Activated naive CD4-positive, alpha-beta T cell treated with anti-CD3 and anti-CD28 coated beads, Interleukin-2, amount 50 U/mL, for 72 hours (primary cell): ENCODE measurements at regions not wholly inside any gene's neighbourhood (a gene's known extent, or its start where the extent isn't known, plus 50 kb on each side); places are given as distances from the start of the nearest gene placed in this dataset.
"Not testable (repeated sequence)": the region's sequence is repeated elsewhere in the genome, so short reads cannot be mapped to it uniquely, and the experiment has no call there.

Experiments
- ATAC-seq, 2 donors: fragments of 150-1000 bp; cut with Tn5 transposase; 2 replicates each; pipeline ENCODE4 v1.10.0; 2021; ENCODE audit warnings: mild to moderate bottlenecking in 2 of 2, moderate library complexity in 2 of 2
- DNase-seq, 2 donors: peaks; one replicate each; pipeline ENCODE4 v3.0.0; 2021 to 2022; ENCODE audit warnings: low spot score in 2 of 2
- H3K27ac Mint-ChIP-seq, 2 donors: one replicate each; pipeline ENCODE4 v1.8.0; 2022; ENCODE audit warnings: mild to moderate bottlenecking in 2 of 2, mixed read lengths in 2 of 2
- H3K36me3 Mint-ChIP-seq, 2 donors: one replicate each; pipeline ENCODE4 v1.8.0; 2022; ENCODE audit warnings: mixed read lengths in 2 of 2
- H3K9me3 Mint-ChIP-seq, 2 donors: one replicate each; pipeline ENCODE4 v1.8.0; 2022; ENCODE audit warnings: mixed read lengths in 2 of 2

- H3K36me3 Mint-ChIP-seq = peaks cover 0 to 4% of the 10 kb centered on the region in 2 donors
- no peak overlapping the region for H3K27ac Mint-ChIP-seq
- peaks cover 3 to 8% of the 10 kb centered on the region in 2 donors for H3K9me3 Mint-ChIP-seq
- no peak for DNase-seq
- no peak for ATAC-seq
Observed at GRCh38 chr11:115612046-115612730, 108.0 kb upstream of the CADM1 start.

DNA sequence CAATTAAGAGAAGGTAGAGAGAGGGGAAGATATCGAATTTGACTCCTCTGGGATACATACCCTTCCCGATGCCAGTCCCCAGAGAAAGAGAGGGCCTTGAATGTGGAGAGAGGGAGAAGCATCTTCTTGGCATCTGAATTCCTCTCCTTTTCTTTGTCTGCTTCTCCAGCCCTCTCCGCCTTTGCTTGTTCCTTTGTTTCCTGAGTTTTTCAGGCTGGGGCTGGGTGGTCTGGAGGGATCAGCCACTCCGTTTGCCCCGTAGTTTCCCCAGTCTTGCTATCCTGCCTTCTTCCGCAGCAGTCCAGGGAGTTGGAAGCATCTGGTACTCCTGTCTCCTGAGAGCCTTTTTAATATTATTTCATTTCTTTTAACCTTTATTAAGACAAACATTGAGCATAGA is 107.1 kb upstream of the CADM1 start:
- no peak overlapping the region for H3K27ac Mint-ChIP-seq
- peaks cover 3 to 8% of the 10 kb centered on the region in 2 donors for H3K9me3 Mint-ChIP-seq
- DNase-seq (no peak), ATAC-seq (no peak)
- H3K36me3 Mint-ChIP-seq = peaks cover 0 to 4% of the 10 kb centered on the region in 2 donors

GRCh38 chr11:115610908-115611307 is 106.7 kb upstream of the CADM1 start:
- Mint-ChIP-seq H3K36me3 (peaks cover 0 to 4% of the 10 kb centered on the region in 2 donors), H3K27ac (no peak overlapping the region), H3K9me3 (peaks cover 3 to 8% of the 10 kb centered on the region in 2 donors)
- no peak for DNase-seq
- ATAC-seq = no peak

DNA sequence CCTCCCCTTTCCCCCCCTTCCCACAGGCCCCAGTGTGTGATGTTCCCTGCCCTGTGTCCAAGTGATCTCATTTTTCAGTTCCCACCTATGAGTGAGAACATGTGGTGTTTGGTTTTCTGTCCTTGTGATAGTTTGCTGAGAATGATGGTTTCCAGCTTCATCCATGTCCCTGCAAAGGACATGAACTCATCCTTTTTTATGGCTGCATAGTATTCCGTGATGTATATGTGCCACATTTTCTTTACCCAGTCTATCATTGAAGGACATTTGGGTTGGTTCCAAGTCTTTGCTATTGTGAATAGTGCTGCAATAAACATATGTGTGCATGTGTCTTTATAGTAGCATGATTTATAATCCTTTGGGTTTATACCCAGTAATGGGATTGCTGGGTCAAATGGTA is 106.0 kb upstream of the CADM1 start:
- not testable (repeated sequence) for H3K9me3 Mint-ChIP-seq, H3K36me3 Mint-ChIP-seq, H3K27ac Mint-ChIP-seq, DNase-seq, ATAC-seq

GRCh38 chr11:115608976-115609375 is 104.8 kb upstream of the CADM1 start:
- DNase-seq = no peak
- peaks cover 3 to 8% of the 10 kb centered on the region in 2 donors for H3K9me3 Mint-ChIP-seq
- ATAC-seq = no peak
- no peak overlapping the region for H3K27ac Mint-ChIP-seq
- peaks cover 0 to 4% of the 10 kb centered on the region in 2 donors for H3K36me3 Mint-ChIP-seq

- H3K36me3 Mint-ChIP-seq = peaks cover 0 to 4% of the 10 kb centered on the region in 2 donors
- no peak overlapping the region for H3K27ac Mint-ChIP-seq
- H3K9me3 Mint-ChIP-seq = peaks cover 0 to 3% of the 10 kb centered on the region in 2 donors
- no peak for ATAC-seq
- no peak for DNase-seq
Observed at GRCh38 chr11:115607621-115608221, 103.5 kb upstream of the CADM1 start.

GRCh38 chr11:115606498-115607220 is 102.4 kb upstream of the CADM1 start:
- no peak for DNase-seq
- peak overlapping the region in 1 of 2 donors; percentile 45 for H3K27ac Mint-ChIP-seq

DNA sequence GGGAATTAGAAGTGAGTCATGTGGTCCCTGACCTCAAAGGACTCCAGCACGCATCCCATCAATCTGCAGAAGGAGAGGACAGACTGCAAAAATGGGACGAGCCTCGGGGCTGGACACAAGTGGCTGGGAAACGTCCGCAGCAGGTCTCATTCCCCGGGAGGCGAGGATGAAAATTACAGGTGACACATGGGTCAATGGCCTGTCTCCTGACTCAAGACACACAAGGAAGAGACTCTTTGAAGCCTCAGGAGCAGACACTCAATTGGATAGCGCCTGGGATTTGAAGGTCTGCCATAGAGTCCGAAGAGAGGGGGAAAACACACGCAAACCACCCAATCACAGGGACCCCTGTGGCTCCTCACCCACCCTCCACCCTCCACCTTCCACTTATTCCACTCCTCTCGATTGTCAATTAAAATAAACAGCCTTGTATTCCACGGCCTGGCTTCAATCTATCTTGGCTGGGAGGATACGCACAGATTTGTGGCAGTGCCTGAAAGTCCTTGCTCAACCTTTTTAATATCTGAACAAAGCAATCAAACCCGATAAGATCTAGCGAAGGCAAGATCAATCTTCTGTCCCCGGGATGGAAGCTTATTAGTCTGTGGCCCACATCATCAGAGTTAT is 101.8 kb upstream of the CADM1 start:
- ATAC-seq (no peak), DNase-seq (no peak)
- Mint-ChIP-seq H3K36me3 (no peaks in the 10 kb centered on the region), H3K9me3 (peaks cover 3 to 5% of the 10 kb centered on the region in 2 donors), H3K27ac (no peak overlapping the region)

More at GRCh38 chr11:115606498-115607220, 102.4 kb upstream of the CADM1 start:
- no peak for ATAC-seq
- Mint-ChIP-seq H3K36me3 (no peaks in the 10 kb centered on the region), H3K9me3 (peaks cover 0 to 5% of the 10 kb centered on the region in 2 donors)

- not testable (repeated sequence) for H3K9me3 Mint-ChIP-seq, ATAC-seq, H3K36me3 Mint-ChIP-seq, H3K27ac Mint-ChIP-seq, DNase-seq
Observed at GRCh38 chr11:115605397-115605796, 101.2 kb upstream of the CADM1 start.

GRCh38 chr11:115599125-115599524 is 94.9 kb upstream of the CADM1 start:
- Mint-ChIP-seq H3K9me3 (peaks cover 17 to 26% of the 10 kb centered on the region in 2 donors), H3K27ac (no peak overlapping the region), H3K36me3 (no peaks in the 10 kb centered on the region)
- ATAC-seq (no peak), DNase-seq (no peak)

DNA sequence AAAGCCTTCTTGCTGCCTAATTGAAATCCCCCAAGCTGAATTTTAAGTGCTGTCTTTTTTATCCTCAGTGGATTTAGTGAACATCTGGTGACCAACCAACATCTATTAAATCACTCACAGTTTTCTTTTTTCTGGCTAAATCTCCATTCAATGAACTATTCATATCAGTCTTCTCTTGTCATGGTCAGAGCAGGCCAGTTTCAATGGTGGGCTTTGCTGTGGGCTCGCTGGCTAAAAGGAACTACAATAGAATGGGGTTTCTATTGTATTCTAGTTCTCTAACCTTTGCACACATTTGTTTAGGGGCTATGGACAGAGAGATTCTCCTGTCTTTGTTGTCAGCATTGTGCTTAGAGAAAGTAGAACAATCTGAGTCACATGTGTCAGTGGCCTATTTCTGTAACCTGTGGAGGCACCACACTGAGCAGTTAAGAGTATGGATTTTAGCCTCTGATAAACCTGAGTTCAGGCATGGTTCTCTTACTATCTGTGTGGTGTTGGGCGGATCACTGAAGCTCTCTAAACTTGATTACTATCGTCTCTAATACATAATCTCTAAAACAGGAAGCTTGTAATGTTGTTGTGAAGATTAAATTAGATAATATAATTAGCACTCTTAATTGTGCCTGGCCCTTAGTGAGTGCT is 94.2 kb upstream of the CADM1 start:
- DNase-seq (no peak), ATAC-seq (no peak)
- H3K36me3 Mint-ChIP-seq = no peaks in the 10 kb centered on the region
- peaks cover 17 to 26% of the 10 kb centered on the region in 2 donors for H3K9me3 Mint-ChIP-seq
- H3K27ac Mint-ChIP-seq = no peak overlapping the region

DNA sequence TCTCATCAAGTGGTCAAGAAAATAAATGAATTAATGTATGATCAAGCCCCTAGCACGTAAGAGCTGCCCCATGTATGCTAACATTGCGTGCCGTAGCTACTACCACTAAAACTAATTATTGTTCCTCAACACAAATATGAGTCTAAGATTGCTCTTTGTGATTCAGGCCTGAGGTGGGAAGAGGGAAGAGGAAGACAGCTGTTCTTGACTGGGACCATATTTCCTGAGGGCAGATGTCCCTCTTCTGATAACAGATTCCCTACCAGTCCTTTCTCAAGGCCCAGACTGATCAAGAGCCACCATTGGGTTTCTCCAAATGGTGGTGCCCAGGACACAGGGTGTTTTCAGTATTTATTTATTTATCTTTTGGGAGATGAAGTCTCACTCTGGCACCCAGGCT is 87.2 kb upstream of the CADM1 start:
- Mint-ChIP-seq H3K27ac (no peak overlapping the region), H3K36me3 (peaks cover 0 to 6% of the 10 kb centered on the region in 2 donors), H3K9me3 (peaks cover 12 to 32% of the 10 kb centered on the region in 2 donors)
- ATAC-seq = no peak
- no peak for DNase-seq

GRCh38 chr11:115590254-115590653 is 86.0 kb upstream of the CADM1 start:
- DNase-seq (no peak), ATAC-seq (no peak)
- Mint-ChIP-seq H3K36me3 (peaks cover 0 to 6% of the 10 kb centered on the region in 2 donors), H3K9me3 (peaks cover 5 to 26% of the 10 kb centered on the region in 2 donors), H3K27ac (no peak overlapping the region)

GRCh38 chr11:115587718-115588342 is 83.6 kb upstream of the CADM1 start:
- Mint-ChIP-seq H3K9me3 (peaks cover 5 to 21% of the 10 kb centered on the region in 2 donors), H3K27ac (no peak overlapping the region), H3K36me3 (peaks cover 0 to 6% of the 10 kb centered on the region in 2 donors)
- no peak for DNase-seq
- no peak for ATAC-seq

DNA sequence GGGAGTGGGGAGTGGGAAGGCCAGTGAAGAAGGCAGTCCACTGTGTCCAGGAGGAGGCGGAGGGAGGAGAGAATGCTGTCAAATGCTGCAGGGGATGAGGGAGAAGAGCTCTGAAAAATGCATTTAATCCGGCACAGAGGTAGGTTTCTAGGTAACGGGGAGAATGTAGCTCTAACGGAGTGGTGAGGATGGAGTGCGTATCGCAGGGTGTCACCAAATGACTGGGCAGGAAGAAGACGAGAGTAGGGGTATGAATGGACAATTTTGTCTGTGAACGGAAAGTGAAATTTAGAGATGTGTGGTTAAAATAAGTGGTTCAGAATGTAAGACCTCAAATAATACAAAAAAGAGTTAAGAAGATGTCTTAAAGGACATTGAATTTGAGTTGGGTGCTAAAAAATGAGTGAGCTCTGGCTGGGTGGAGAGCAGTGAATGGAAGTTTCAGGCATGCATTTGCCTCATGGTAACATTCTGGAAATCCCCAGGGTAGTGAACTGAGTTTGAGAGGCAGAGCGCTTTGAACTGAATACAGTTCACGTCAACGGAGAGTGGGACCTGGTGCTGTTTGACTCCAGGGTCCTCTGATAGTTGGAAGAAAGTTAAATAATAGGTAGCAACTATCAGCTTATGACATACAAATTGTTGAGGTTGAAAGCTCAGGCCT is 81.3 kb upstream of the CADM1 start:
- Mint-ChIP-seq H3K9me3 (peaks cover 11 to 17% of the 10 kb centered on the region in 2 donors), H3K36me3 (peaks cover 0 to 6% of the 10 kb centered on the region in 2 donors), H3K27ac (no peak overlapping the region)
- DNase-seq (no peak), ATAC-seq (peak in 1 of 2 donors; percentile 62)
